PC-9 (cell line): ENCODE measurements at regions not wholly inside any gene's neighbourhood (a gene's known extent, or its start where the extent isn't known, plus 50 kb on each side); places are given as distances from the start of the nearest gene placed in this dataset.

Source experiments
- BruUV-seq: library from RNA; stranded (reverse); fragments of 400-500 nt; replicated peaks from 2 replicates; lab custom pipeline; 2021; lab: Mats Ljungman, UMichigan
- CTCF ChIA-PET: fragments of 300-600 bp; sonication (Branson Sonifier 250); formaldehyde crosslinking; loops from one replicate; lab custom pipeline; 2022; ENCODE audit warnings: antibody characterized with exemption; lab: Charles Lee
- POLR2A ChIA-PET: fragments of 300-600 bp; sonication (Branson Sonifier 250); formaldehyde crosslinking; loops from one replicate; lab custom pipeline; 2022; ENCODE audit warnings: antibody characterized with exemption; ENCODE audit not compliant: unreplicated experiment; lab: Charles Lee
- DNase-seq, 2 experiments: peaks; one replicate each; pipeline versions ENCODE4 v3.0.0 to v3.0.0-alpha.2; 2015 to 2022; ENCODE audit warnings: mixed read lengths in 1 of 2
- H2AFZ ChIP-seq: fragments of 200-600 bp; sonication (generic); 2 replicates; pipeline ENCODE4 v1.8.1; 2017; ENCODE audit warnings: antibody characterized with exemption
- H3F3A ChIP-seq: fragments of 200-600 bp; sonication (generic); 2 replicates; pipeline ENCODE4 v1.8.1; 2017; ENCODE audit warnings: antibody characterized with exemption, mild to moderate bottlenecking, low read depth; ENCODE audit not compliant: insufficient read depth
- H3K27ac ChIP-seq: fragments of 200-600 bp; sonication (generic); 2 replicates; pipeline ENCODE4 v1.6.1; 2016; ENCODE audit warnings: mixed run types
- H3K27me3 ChIP-seq: fragments of 200-600 bp; sonication (generic); 2 replicates; pipeline ENCODE4 v1.6.1; 2016; ENCODE audit warnings: low read depth, mixed run types; ENCODE audit not compliant: insufficient read depth
- H3K36me3 ChIP-seq: fragments of 200-600 bp; sonication (generic); 2 replicates; pipeline ENCODE4 v1.6.1; 2016; ENCODE audit warnings: low read depth, mixed run types
- H3K4me1 ChIP-seq: fragments of 200-600 bp; sonication (generic); replicated peaks from 2 replicates; pipeline ENCODE4 v1.6.1; 2016; ENCODE audit warnings: mixed run types; ENCODE audit not compliant: insufficient read depth
- H3K4me2 ChIP-seq: fragments of 200-600 bp; sonication (generic); 2 replicates; pipeline ENCODE4 v1.6.1; 2017; ENCODE audit warnings: mixed run types
- H3K4me3 ChIP-seq: fragments of 200-600 bp; sonication (generic); 2 replicates; pipeline ENCODE4 v1.6.1; 2016; ENCODE audit warnings: mixed run types
- H3K79me2 ChIP-seq: fragments of 200-600 bp; sonication (generic); 2 replicates; pipeline ENCODE4 v1.6.1; 2017; ENCODE audit warnings: low read depth, mixed run types
- H3K9me2 ChIP-seq: fragments of 200-600 bp; sonication (generic); 2 replicates; pipeline ENCODE4 v1.8.1; 2017; ENCODE audit warnings: mild to moderate bottlenecking; ENCODE audit not compliant: insufficient read depth
- H3K9me3 ChIP-seq: fragments of 200-600 bp; sonication (generic); 2 replicates; pipeline ENCODE4 v1.8.1; 2016; ENCODE audit warnings: low read depth; ENCODE audit not compliant: insufficient read depth
- H4K20me1 ChIP-seq: fragments of 200-600 bp; sonication (generic); 2 replicates; pipeline ENCODE4 v1.8.1; 2017; ENCODE audit not compliant: insufficient read depth
- EZH2 ChIP-seq: fragments of 200-600 bp; sonication (generic); IDR thresholded peaks from 2 replicates; pipeline ENCODE4 v1.8.0; 2017; ENCODE audit warnings: antibody characterized with exemption, low read depth
- intact Hi-C: fragments of 100-400 bp; cut with micrococcal nuclease; formaldehyde crosslinking; loops from one replicate; pipeline ENCODE4 v1.10.0; 2022; ENCODE audit not compliant: unreplicated experiment
- TF ChIP-seq, protein P1 (sequence below): fragments of 200-600 bp; sonication (generic); conservative IDR thresholded peaks from 2 replicates; pipeline ENCODE4 v1.6.1; 2017; ENCODE audit warnings: mixed run types, antibody characterized with exemption, mild to moderate bottlenecking, moderate library complexity

GRCh38 chr5:40260361-40260760 is 419.4 kb upstream of the PTGER4 start:
- POLR2A ChIA-PET: no interaction called here
- intact Hi-C loops: no loop called here
- no peak for DNase-seq

DNA sequence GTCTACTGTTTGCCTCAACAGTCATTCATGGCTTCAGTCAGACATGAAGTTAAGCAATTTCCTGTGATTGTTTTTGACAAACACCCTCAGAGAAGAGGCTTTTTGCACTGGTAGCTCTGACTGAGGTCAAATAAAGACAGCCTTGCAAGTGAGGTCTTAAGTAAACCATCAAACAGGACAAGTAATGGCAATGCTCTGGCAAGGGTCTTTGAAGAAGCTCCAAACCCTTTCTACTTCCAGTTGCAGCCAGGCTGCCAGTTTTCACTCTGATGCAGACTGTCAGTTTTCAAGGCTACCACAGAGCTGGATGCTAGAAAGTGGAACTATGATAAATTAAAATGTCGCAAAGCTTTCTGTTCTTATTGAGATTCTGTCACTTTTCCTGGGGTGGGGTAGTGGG is 421.5 kb upstream of the PTGER4 start:
- no TSS peak for BruUV-seq
- Histone ChIP-seq H4K20me1 (no peaks in the 10 kb centered on the region), H3K27ac (no peak overlapping the region), H3K4me2 (no peak overlapping the region), H3K36me3 (no peaks in the 10 kb centered on the region), H3K4me3 (no peak overlapping the region), H2AFZ (no peak overlapping the region), H3K27me3 (no peaks in the 10 kb centered on the region), H3K79me2 (no peaks in the 10 kb centered on the region), H3K4me1 (no peaks in the 10 kb centered on the region), H3F3A (no peaks in the 10 kb centered on the region), H3K9me3 (no peaks in the 10 kb centered on the region), H3K9me2 (no peaks in the 10 kb centered on the region)
- POLR2A ChIA-PET: no interaction called here
- intact Hi-C loops: no loop called here
- TF ChIP-seq, protein P1, sequence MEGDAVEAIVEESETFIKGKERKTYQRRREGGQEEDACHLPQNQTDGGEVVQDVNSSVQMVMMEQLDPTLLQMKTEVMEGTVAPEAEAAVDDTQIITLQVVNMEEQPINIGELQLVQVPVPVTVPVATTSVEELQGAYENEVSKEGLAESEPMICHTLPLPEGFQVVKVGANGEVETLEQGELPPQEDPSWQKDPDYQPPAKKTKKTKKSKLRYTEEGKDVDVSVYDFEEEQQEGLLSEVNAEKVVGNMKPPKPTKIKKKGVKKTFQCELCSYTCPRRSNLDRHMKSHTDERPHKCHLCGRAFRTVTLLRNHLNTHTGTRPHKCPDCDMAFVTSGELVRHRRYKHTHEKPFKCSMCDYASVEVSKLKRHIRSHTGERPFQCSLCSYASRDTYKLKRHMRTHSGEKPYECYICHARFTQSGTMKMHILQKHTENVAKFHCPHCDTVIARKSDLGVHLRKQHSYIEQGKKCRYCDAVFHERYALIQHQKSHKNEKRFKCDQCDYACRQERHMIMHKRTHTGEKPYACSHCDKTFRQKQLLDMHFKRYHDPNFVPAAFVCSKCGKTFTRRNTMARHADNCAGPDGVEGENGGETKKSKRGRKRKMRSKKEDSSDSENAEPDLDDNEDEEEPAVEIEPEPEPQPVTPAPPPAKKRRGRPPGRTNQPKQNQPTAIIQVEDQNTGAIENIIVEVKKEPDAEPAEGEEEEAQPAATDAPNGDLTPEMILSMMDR: no peak
- no peak for TF ChIP-seq EZH2
- no peak for DNase-seq
- CTCF ChIA-PET: no interaction called here

More at GRCh38 chr5:40260361-40260760, 419.4 kb upstream of the PTGER4 start:
- 0 out of 2 replicates have a peak, but pooled peaks cover 3% of the 10 kb centered on the region for H3K9me2 ChIP-seq
- no peak overlapping the region for H3K27ac ChIP-seq
- no peaks in the 10 kb centered on the region for H3K27me3 ChIP-seq
- no peaks in the 10 kb centered on the region for H3K36me3 ChIP-seq
- H2AFZ ChIP-seq: no peak overlapping the region
- CTCF ChIA-PET: no interaction called here
- H3K4me2 ChIP-seq: no peak overlapping the region
- BruUV-seq: no TSS peak
- no peaks in the 10 kb centered on the region for H3K79me2 ChIP-seq
- H4K20me1 ChIP-seq: no peaks in the 10 kb centered on the region
- H3K4me1 ChIP-seq: no peaks in the 10 kb centered on the region
- H3F3A ChIP-seq: no peaks in the 10 kb centered on the region
- no peaks in the 10 kb centered on the region for H3K9me3 ChIP-seq
- no peak overlapping the region for H3K4me3 ChIP-seq
- TF ChIP-seq, protein P1: no peak
- no peak for TF ChIP-seq EZH2

DNA sequence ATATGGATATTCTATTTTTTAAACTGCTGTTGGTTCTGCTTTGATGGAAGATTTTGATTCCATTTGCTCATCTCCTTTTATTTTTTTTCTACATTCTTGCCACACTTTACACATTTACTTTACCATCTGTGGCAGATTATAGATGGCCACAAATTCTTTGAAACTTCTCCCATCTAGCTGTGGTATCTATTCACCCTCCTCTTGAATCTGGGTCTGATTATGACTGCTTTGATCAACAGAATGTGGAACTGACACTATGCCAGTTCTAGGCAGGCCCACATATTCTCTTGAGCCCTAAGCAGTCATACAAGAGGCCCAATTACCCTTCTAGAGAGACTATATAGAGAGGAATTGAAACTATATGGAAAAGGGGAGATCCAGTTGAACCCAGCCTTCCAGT is 439.0 kb upstream of the PTGER4 start:
- no peak for DNase-seq

More for the DNA sequence above, 439.0 kb upstream of the PTGER4 start:
- peaks cover 20% of the 10 kb centered on the region for H3K9me3 ChIP-seq
- POLR2A ChIA-PET: no interaction called here
- H3K27me3 ChIP-seq: no peaks in the 10 kb centered on the region
- no peaks in the 10 kb centered on the region for H4K20me1 ChIP-seq
- H3K79me2 ChIP-seq: no peaks in the 10 kb centered on the region
- TF ChIP-seq, protein P1: no peak
- TF ChIP-seq EZH2: no peak
- H3K36me3 ChIP-seq: no peaks in the 10 kb centered on the region
- H3K9me2 ChIP-seq: no peaks in the 10 kb centered on the region; the same call in 1 of the 2 replicates
- no peak overlapping the region for H3K4me3 ChIP-seq
- H3F3A ChIP-seq: no peaks in the 10 kb centered on the region
- no peak overlapping the region for H2AFZ ChIP-seq
- no TSS peak for BruUV-seq
- CTCF ChIA-PET: no interaction called here
- H3K4me1 ChIP-seq: no peaks in the 10 kb centered on the region
- intact Hi-C loops: no loop called here
- no peak overlapping the region for H3K27ac ChIP-seq
- H3K4me2 ChIP-seq: no peak overlapping the region
